ENCODE measurements at regions not wholly inside any gene's neighbourhood (a gene's known extent, or its start where the extent isn't known, plus 50 kb on each side); places are given as distances from the start of the nearest gene placed in this dataset.

DNA sequence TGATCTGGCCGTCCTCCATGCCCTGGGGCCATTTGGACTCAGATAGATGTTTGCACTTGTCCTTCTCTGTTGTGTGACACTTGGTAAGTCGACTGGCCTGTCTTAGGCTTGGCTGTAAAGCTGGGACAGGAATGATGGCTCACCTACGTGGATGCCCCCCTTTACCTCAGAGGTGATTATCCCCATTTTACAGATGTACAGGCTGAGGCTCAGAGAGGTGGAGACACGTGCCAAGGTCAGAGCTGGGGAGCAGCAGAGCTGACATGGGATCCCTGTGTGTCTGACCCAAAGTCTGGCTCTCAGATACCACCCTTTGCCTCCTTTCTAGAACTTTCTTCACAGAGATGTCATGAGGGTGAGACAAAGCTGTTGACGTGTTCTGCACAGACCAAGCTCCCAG is 71.3 kb upstream of the CIBAR2 start:
- TF ChIP-seq, protein P1, sequence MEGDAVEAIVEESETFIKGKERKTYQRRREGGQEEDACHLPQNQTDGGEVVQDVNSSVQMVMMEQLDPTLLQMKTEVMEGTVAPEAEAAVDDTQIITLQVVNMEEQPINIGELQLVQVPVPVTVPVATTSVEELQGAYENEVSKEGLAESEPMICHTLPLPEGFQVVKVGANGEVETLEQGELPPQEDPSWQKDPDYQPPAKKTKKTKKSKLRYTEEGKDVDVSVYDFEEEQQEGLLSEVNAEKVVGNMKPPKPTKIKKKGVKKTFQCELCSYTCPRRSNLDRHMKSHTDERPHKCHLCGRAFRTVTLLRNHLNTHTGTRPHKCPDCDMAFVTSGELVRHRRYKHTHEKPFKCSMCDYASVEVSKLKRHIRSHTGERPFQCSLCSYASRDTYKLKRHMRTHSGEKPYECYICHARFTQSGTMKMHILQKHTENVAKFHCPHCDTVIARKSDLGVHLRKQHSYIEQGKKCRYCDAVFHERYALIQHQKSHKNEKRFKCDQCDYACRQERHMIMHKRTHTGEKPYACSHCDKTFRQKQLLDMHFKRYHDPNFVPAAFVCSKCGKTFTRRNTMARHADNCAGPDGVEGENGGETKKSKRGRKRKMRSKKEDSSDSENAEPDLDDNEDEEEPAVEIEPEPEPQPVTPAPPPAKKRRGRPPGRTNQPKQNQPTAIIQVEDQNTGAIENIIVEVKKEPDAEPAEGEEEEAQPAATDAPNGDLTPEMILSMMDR (IDR thresholded peaks at IDR 0.05): no peak
- TF ChIP-seq POLR2A (IDR thresholded peaks at IDR 0.05): no peak
- TF ChIP-seq EP300 (IDR thresholded peaks at IDR 0.05): no peak
